Coronary artery (tissue), 2 donors: ENCODE measurements at regions not wholly inside any gene's neighbourhood (a gene's known extent, or its start where the extent isn't known, plus 50 kb on each side); places are given as distances from the start of the nearest gene placed in this dataset.

Experiments used
- DNase-seq: peaks from one replicate; pipeline ENCODE4 v3.0.0-alpha.2; 2017; ENCODE audit warnings: low spot score
- H3K27ac ChIP-seq, 2 donors: fragments of 200-600 bp; sonication (generic); one replicate each; pipeline ENCODE4 v1.5.1; 2016 to 2019
- H3K4me3 ChIP-seq: fragments of 200-600 bp; sonication (generic); 2 replicates; pipeline ENCODE4 v1.5.1; 2016; ENCODE audit warnings: mild to moderate bottlenecking, moderate library complexity
- TF ChIP-seq, protein P1 (sequence below): fragments of 200-600 bp; sonication (generic); IDR thresholded peaks from one replicate; pipeline ENCODE4 v1.5.1; 2019; ENCODE audit warnings: antibody characterized with exemption

DNA sequence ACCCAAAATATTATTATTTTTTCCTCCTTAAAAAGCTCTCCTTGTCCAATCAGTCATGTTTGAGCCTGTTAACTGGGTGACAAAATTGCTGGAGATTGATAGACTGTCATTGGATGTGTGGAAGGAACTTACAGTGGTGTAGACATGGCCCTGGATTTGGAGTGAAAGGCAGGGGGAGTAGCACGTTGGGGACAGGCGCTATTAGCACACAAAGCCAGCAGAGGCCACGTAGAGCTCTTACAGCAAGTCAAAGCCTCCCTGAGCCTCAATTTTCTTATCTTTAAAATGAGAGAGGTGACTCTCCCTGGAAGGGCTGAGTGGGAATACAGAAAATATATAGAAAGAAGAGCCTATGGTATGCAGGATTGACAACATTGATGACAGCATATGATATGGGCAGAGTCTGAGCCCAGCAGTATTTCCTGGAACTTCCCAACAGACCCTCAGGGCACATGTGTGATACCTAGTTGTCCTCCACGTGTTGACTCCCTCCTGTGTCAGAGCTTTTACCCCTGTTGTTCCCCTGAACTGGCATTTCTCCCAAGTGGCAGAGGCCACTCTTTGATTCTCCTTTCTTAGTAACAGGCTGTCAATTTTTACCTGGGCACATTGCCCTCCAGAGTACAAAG lies 504.9 kb downstream of the VRK1 start:
- no peak for DNase-seq
- H3K4me3 ChIP-seq = no peak overlapping the region
- TF ChIP-seq, protein P1, sequence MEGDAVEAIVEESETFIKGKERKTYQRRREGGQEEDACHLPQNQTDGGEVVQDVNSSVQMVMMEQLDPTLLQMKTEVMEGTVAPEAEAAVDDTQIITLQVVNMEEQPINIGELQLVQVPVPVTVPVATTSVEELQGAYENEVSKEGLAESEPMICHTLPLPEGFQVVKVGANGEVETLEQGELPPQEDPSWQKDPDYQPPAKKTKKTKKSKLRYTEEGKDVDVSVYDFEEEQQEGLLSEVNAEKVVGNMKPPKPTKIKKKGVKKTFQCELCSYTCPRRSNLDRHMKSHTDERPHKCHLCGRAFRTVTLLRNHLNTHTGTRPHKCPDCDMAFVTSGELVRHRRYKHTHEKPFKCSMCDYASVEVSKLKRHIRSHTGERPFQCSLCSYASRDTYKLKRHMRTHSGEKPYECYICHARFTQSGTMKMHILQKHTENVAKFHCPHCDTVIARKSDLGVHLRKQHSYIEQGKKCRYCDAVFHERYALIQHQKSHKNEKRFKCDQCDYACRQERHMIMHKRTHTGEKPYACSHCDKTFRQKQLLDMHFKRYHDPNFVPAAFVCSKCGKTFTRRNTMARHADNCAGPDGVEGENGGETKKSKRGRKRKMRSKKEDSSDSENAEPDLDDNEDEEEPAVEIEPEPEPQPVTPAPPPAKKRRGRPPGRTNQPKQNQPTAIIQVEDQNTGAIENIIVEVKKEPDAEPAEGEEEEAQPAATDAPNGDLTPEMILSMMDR = no peak
- H3K27ac ChIP-seq = no peak overlapping the region

DNA sequence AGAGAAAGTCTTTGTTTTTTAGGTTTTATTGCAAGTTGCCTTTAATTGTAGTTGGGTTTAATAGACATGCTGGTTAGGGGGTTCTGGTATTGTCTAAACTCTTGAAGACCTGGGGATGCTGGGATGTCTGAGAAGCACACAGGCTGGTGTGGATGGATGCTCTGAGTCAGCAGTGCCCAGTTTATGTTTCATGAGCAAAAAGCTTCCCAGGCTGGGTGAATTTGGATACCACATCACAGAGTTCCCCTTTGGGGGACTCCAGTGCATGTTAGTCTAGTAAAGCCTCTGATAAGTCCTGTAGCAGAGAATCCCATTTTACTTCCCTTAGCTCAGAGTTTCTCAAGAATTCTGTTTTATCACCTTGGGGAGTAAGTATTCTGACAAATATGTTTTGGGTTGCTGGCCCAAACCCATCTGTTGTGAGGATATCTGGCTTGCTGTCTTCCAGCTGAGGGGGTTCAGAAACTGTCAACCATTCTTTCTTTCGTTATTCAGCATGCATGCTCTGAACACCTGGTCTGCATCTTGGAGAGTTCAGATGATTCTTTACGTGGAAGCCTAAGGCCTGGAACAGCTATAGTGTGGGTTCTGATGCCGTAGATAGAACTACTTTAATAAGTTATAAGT lies 509.1 kb downstream of the VRK1 start:
- Histone ChIP-seq H3K4me3 (no peak overlapping the region), H3K27ac (no peak overlapping the region)
- no peak for DNase-seq
- TF ChIP-seq, protein P1 = no peak

DNA sequence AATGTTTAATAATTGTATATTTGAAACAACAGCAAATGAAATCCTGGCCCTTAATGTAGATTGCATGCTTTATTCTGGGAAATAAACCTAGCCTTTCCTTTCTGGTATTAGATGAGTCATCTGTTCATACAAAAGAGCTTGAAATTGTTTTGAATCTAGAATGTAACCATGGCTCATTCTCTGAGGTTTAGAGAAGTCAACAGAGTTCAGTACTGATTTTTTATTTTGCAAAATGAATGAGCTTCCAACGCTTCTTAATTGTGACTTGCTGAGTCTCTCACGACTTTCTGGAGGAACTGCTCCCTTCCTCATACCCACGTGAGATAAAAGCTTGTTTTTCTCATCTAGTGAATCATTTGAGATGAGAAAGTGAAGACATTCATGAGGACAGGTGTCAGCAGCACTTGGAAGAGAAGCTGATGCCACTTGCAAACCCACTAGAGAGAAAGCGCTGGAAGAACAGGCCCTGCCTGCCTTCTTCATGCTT lies 509.6 kb downstream of the VRK1 start:
- Histone ChIP-seq H3K27ac (no peak overlapping the region), H3K4me3 (no peak overlapping the region)
- TF ChIP-seq, protein P1 = no peak
- DNase-seq = no peak

DNA sequence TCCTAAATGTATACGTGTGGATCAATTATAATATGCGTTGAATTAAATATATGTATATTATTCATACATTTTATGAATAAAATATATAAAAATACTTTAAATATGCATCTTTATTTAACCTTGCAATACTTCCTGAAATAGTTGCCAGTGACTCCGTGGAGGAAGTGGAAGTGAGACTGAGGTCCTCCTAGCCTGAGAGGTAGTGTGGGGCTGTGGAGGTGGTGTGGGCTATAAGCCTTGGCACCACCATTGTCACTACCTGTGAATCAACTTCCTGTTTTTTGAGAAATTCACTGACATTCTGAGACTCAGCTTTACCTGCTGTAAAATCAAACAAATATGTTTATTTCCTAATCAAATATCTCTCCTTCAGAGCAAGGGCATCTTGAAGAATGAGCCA lies 514.2 kb downstream of the VRK1 start:
- TF ChIP-seq, protein P1 = no peak
- no peak overlapping the region for H3K27ac ChIP-seq
- DNase-seq = no peak
- no peak overlapping the region for H3K4me3 ChIP-seq

DNA sequence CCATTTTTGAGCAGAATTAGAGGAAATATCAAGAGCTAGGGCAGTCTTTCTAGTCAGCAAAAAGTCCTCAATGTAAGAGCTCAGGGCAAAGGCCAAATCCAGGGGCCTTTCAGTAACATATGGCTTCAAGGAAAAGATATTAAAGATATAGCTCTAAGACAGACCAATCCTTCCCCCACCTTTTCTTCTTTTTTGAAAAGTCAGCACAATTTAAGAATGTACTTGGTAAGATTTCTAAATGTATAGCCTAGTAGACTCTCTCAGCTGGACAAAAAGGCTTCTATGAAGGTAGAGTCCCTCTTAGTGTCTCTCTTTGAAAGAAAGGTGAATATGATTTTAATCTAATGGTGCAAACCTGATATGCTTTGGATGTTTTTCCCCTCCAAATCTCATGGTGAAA lies 515.7 kb downstream of the VRK1 start:
- H3K4me3 ChIP-seq = no peak overlapping the region
- no peak for DNase-seq
- no peak overlapping the region for H3K27ac ChIP-seq
- TF ChIP-seq, protein P1 = no peak

DNA sequence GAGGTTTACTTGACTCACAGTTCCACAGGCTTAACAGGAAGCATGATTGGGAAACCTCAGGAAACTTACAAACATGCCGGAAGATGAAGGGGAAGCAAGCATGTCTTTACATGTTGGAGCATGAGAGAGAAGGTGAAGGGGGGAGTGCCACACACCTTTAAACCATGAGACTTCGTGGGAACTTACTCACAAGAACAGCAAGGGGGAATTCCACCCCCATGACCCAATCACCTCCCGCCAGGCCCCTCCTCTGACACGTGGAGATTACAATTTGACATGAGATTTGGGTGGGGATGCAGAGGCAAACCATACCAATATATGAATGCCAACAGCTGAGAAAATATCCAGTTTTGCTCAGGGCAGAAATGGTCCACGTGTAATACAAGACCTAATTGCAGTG lies 518.6 kb downstream of the VRK1 start:
- H3K4me3 ChIP-seq = no peak overlapping the region
- no peak overlapping the region for H3K27ac ChIP-seq
- DNase-seq = no peak
- TF ChIP-seq, protein P1 = no peak

DNA sequence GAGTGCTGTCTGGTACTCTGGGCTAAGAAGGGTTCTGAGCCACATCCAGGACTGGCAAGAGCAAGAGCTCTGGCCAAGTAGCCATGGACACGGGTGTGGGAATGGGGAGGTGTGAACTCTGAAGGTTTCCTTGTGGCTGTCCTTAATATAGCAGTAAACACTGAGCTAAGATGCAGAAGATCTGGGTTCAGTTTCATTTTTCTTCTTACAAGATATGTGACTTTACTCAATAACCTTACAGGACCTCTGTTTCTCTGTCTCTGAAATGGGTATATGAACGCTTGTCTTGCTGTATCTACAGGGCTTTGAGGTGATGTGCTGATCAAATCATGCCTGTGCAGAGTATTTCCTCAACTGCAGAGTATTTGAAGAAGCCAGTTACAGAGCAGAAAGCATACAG lies 521.2 kb downstream of the VRK1 start:
- no peak for DNase-seq
- TF ChIP-seq, protein P1 = no peak
- Histone ChIP-seq H3K4me3 (no peak overlapping the region), H3K27ac (no peak overlapping the region)
